ENCODE measurements at regions not wholly inside any gene's neighbourhood (a gene's known extent, or its start where the extent isn't known, plus 50 kb on each side); places are given as distances from the start of the nearest gene placed in this dataset.

GRCh38 chr6:22878706-22879105, 309.3 kb downstream of the HDGFL1 start:
- Mint-ChIP-seq H3K4me1 (ENCODE audit: low read depth) (no peaks in the 10 kb centered on the region), H3K9me3 (no peaks in the 10 kb centered on the region), H3K4me3 (no peak overlapping the region), H3K27ac (no peak overlapping the region), H3K27me3 (no peaks in the 10 kb centered on the region), H3K36me3 (ENCODE audit: low read depth) (no peaks in the 10 kb centered on the region)
- intact Hi-C loops (cut with micrococcal nuclease): no loop called here

GRCh38 chr6:22880686-22881433, 311.5 kb downstream of the HDGFL1 start:
- H3K36me3 Mint-ChIP-seq (ENCODE audit: low read depth): no peaks in the 10 kb centered on the region
- intact Hi-C loops (cut with micrococcal nuclease): no loop called here
- H3K4me1 Mint-ChIP-seq (ENCODE audit: low read depth): no peaks in the 10 kb centered on the region
- H3K9me3 Mint-ChIP-seq: no peaks in the 10 kb centered on the region
- no peaks in the 10 kb centered on the region for H3K27me3 Mint-ChIP-seq
- H3K4me3 Mint-ChIP-seq: no peak overlapping the region
- no peak overlapping the region for H3K27ac Mint-ChIP-seq

- Mint-ChIP-seq H3K9me3 (no peaks in the 10 kb centered on the region), H3K36me3 (ENCODE audit: low read depth) (no peaks in the 10 kb centered on the region), H3K4me3 (no peak overlapping the region), H3K27ac (no peak overlapping the region), H3K27me3 (no peaks in the 10 kb centered on the region), H3K4me1 (ENCODE audit: low read depth) (no peaks in the 10 kb centered on the region)
- intact Hi-C loops (cut with micrococcal nuclease): no loop called here
These were observed 313.2 kb downstream of the HDGFL1 start for GRCh38 chr6:22882581-22882980.

GRCh38 chr6:22883061-22883717, 313.8 kb downstream of the HDGFL1 start:
- Mint-ChIP-seq H3K9me3 (no peaks in the 10 kb centered on the region), H3K36me3 (ENCODE audit: low read depth) (no peaks in the 10 kb centered on the region), H3K27me3 (no peaks in the 10 kb centered on the region), H3K4me1 (ENCODE audit: low read depth) (no peaks in the 10 kb centered on the region), H3K4me3 (no peak overlapping the region), H3K27ac (no peak overlapping the region)
- intact Hi-C loops (cut with micrococcal nuclease): no loop called here

- Mint-ChIP-seq H3K27me3 (no peaks in the 10 kb centered on the region), H3K9me3 (no peaks in the 10 kb centered on the region), H3K4me1 (ENCODE audit: low read depth) (no peaks in the 10 kb centered on the region), H3K4me3 (no peak overlapping the region), H3K36me3 (ENCODE audit: low read depth) (no peaks in the 10 kb centered on the region), H3K27ac (no peak overlapping the region)
- intact Hi-C loops (cut with micrococcal nuclease): no loop called here
These were observed 315.1 kb downstream of the HDGFL1 start for GRCh38 chr6:22884456-22884855.

GRCh38 chr6:22886650-22887581, 317.6 kb downstream of the HDGFL1 start:
- no peak overlapping the region for H3K4me3 Mint-ChIP-seq
- H3K36me3 Mint-ChIP-seq (ENCODE audit: low read depth): no peaks in the 10 kb centered on the region
- no peaks in the 10 kb centered on the region for H3K27me3 Mint-ChIP-seq
- no peaks in the 10 kb centered on the region for H3K9me3 Mint-ChIP-seq
- intact Hi-C loops (cut with micrococcal nuclease): no loop called here
- no peak overlapping the region for H3K27ac Mint-ChIP-seq
- no peaks in the 10 kb centered on the region for H3K4me1 Mint-ChIP-seq (ENCODE audit: low read depth)

GRCh38 chr6:22888163-22888752, 318.9 kb downstream of the HDGFL1 start:
- no peaks in the 10 kb centered on the region for H3K36me3 Mint-ChIP-seq (ENCODE audit: low read depth)
- intact Hi-C loops (cut with micrococcal nuclease): no loop called here
- no peak overlapping the region for H3K27ac Mint-ChIP-seq
- H3K27me3 Mint-ChIP-seq: no peaks in the 10 kb centered on the region
- no peaks in the 10 kb centered on the region for H3K9me3 Mint-ChIP-seq
- H3K4me1 Mint-ChIP-seq (ENCODE audit: low read depth): no peaks in the 10 kb centered on the region
- no peak overlapping the region for H3K4me3 Mint-ChIP-seq

GRCh38 chr6:22891934-22892333, 322.6 kb downstream of the HDGFL1 start:
- intact Hi-C loops (cut with micrococcal nuclease): no loop called here
- no peak overlapping the region for H3K27ac Mint-ChIP-seq
- no peaks in the 10 kb centered on the region for H3K4me1 Mint-ChIP-seq (ENCODE audit: low read depth)
- no peak overlapping the region for H3K4me3 Mint-ChIP-seq
- no peaks in the 10 kb centered on the region for H3K27me3 Mint-ChIP-seq
- H3K9me3 Mint-ChIP-seq: no peaks in the 10 kb centered on the region
- no peaks in the 10 kb centered on the region for H3K36me3 Mint-ChIP-seq (ENCODE audit: low read depth)

GRCh38 chr6:22892452-22892851, 323.1 kb downstream of the HDGFL1 start:
- Mint-ChIP-seq H3K27me3 (no peaks in the 10 kb centered on the region), H3K4me3 (no peak overlapping the region), H3K36me3 (ENCODE audit: low read depth) (no peaks in the 10 kb centered on the region), H3K4me1 (ENCODE audit: low read depth) (no peaks in the 10 kb centered on the region), H3K9me3 (no peaks in the 10 kb centered on the region), H3K27ac (no peak overlapping the region)
- intact Hi-C loops (cut with micrococcal nuclease): no loop called here

GRCh38 chr6:22896696-22897095, 327.3 kb downstream of the HDGFL1 start:
- Mint-ChIP-seq H3K4me3 (no peak overlapping the region), H3K4me1 (ENCODE audit: low read depth) (no peaks in the 10 kb centered on the region), H3K9me3 (no peaks in the 10 kb centered on the region), H3K36me3 (ENCODE audit: low read depth) (no peaks in the 10 kb centered on the region), H3K27ac (no peak overlapping the region), H3K27me3 (no peaks in the 10 kb centered on the region)
- intact Hi-C loops (cut with micrococcal nuclease): no loop called here

GRCh38 chr6:22899426-22899825, 330.1 kb downstream of the HDGFL1 start:
- H3K4me3 Mint-ChIP-seq: no peak overlapping the region
- intact Hi-C loops (cut with micrococcal nuclease): no loop called here
- H3K27me3 Mint-ChIP-seq: no peaks in the 10 kb centered on the region
- no peaks in the 10 kb centered on the region for H3K9me3 Mint-ChIP-seq
- H3K36me3 Mint-ChIP-seq (ENCODE audit: low read depth): no peaks in the 10 kb centered on the region
- no peak overlapping the region for H3K27ac Mint-ChIP-seq
- H3K4me1 Mint-ChIP-seq (ENCODE audit: low read depth): no peaks in the 10 kb centered on the region

GRCh38 chr6:22903826-22904225, 334.5 kb downstream of the HDGFL1 start:
- intact Hi-C loops (cut with micrococcal nuclease): no loop called here
- no peak overlapping the region for H3K4me3 Mint-ChIP-seq
- H3K27me3 Mint-ChIP-seq: no peaks in the 10 kb centered on the region
- no peaks in the 10 kb centered on the region for H3K36me3 Mint-ChIP-seq (ENCODE audit: low read depth)
- H3K9me3 Mint-ChIP-seq: no peaks in the 10 kb centered on the region
- no peaks in the 10 kb centered on the region for H3K4me1 Mint-ChIP-seq (ENCODE audit: low read depth)
- no peak overlapping the region for H3K27ac Mint-ChIP-seq

GRCh38 chr6:22904431-22904830, 335.1 kb downstream of the HDGFL1 start:
- Mint-ChIP-seq H3K4me1 (ENCODE audit: low read depth) (no peaks in the 10 kb centered on the region), H3K9me3 (no peaks in the 10 kb centered on the region), H3K27ac (no peak overlapping the region), H3K4me3 (no peak overlapping the region), H3K27me3 (no peaks in the 10 kb centered on the region), H3K36me3 (ENCODE audit: low read depth) (no peaks in the 10 kb centered on the region)
- intact Hi-C loops (cut with micrococcal nuclease): no loop called here

- no peak overlapping the region for H3K4me3 Mint-ChIP-seq
- H3K27ac Mint-ChIP-seq: no peak overlapping the region
- no peaks in the 10 kb centered on the region for H3K36me3 Mint-ChIP-seq (ENCODE audit: low read depth)
- no peaks in the 10 kb centered on the region for H3K9me3 Mint-ChIP-seq
- intact Hi-C loops (cut with micrococcal nuclease): no loop called here
- H3K27me3 Mint-ChIP-seq: no peaks in the 10 kb centered on the region
- H3K4me1 Mint-ChIP-seq (ENCODE audit: low read depth): no peaks in the 10 kb centered on the region
These were observed 336.8 kb downstream of the HDGFL1 start for GRCh38 chr6:22906091-22906549.

Measured in dendritic cell treated with granulocyte-macrophage colony-stimulating factor and Interleukin-4, amounts not matched to agents 40 ng/mL and 50 ng/mL, for 4 days (primary cell).